Breast epithelium (tissue), 4 donors: ENCODE measurements at regions not wholly inside any gene's neighbourhood (a gene's known extent, or its start where the extent isn't known, plus 50 kb on each side); places are given as distances from the start of the nearest gene placed in this dataset.

Experiments used
- DNase-seq, 2 donors: peaks; one replicate each; pipeline ENCODE4 v3.0.0-alpha.2; 2019; ENCODE audit warnings: low spot score in 2 of 2
- H3K27ac ChIP-seq, 2 donors: fragments of 200-600 bp; sonication (generic) in 1 of 2; one replicate each; pipeline ENCODE4 v1.5.1; 2016 to 2019; ENCODE audit warnings: mild to moderate bottlenecking in 1 of 2
- H3K27me3 ChIP-seq, 2 donors: fragments of 200-600 bp; sonication (generic) in 1 of 2; one replicate each; pipeline versions ENCODE4 v1.5.1 to v1.6.0; 2017 to 2019; ENCODE audit warnings: control low read depth in 1 of 2, mild to moderate bottlenecking in 1 of 2
- H3K36me3 ChIP-seq: fragments of 200-600 bp; one replicate; pipeline ENCODE4 v1.5.1; 2019
- H3K4me1 ChIP-seq, 2 donors: fragments of 200-600 bp; sonication (generic); one replicate each; pipeline ENCODE4 v1.5.1; 2016 to 2019; ENCODE audit warnings: control low read depth in 1 of 2
- H3K4me3 ChIP-seq, 3 donors: fragments of 200-600 bp; sonication (generic); 1 replicate in 2 of 3; 2 replicates in 1 of 3; pipeline ENCODE4 v1.5.1; 2016 to 2019; ENCODE audit warnings: mild to moderate bottlenecking in 3 of 3, moderate library complexity in 2 of 3
- H3K9me3 ChIP-seq, 2 donors: fragments of 200-600 bp; sonication (generic) in 1 of 2; one replicate each; pipeline ENCODE4 v1.5.1; 2016 to 2019; ENCODE audit warnings: control low read depth in 1 of 2
- POLR2A ChIP-seq: fragments of 450-650 bp; IDR thresholded peaks from one replicate; pipeline ENCODE4 v1.6.1; 2016; ENCODE audit warnings: antibody characterized with exemption, mild to moderate bottlenecking, moderate library complexity
- POLR2AphosphoS5 ChIP-seq, 3 donors: sonication (generic); formaldehyde crosslinking; IDR thresholded peaks; one replicate each; pipeline ENCODE4 v1.6.1; 2017; ENCODE audit warnings: antibody characterized with exemption in 3 of 3
- intact Hi-C: fragments of 100-400 bp; cut with DNase I; formaldehyde crosslinking; loops from one replicate; pipeline ENCODE4 v1.15.1; 2023; ENCODE audit warnings: low total_unique reads
- TF ChIP-seq, protein P1 (sequence below), 3 donors: fragments of 450-650 bp; IDR thresholded peaks; one replicate each; pipeline ENCODE4 v1.5.1; 2016 to 2017; ENCODE audit warnings: antibody characterized with exemption in 3 of 3, mild to moderate bottlenecking in 3 of 3, moderate library complexity in 3 of 3

DNA sequence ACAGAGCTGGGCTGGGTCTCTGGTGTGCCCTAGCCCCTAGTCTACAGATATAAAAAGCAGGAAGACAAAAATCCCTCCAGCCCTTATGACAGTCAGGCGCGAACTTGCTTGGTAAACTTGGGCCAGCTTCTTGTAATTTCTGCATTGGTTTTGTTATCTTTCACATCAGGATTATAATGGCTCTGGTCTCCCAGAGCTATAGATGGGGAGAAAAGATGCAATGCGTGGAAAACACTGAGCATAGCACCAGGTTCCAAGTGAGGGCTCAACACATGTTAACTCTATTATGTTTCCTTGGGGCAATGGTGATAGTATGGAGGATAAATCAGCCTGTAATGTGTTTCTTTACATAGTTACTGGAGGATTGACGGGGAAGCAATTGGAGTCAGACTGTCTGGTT lies 246.8 kb upstream of the KCNG1 start:
- TF ChIP-seq, protein P1, sequence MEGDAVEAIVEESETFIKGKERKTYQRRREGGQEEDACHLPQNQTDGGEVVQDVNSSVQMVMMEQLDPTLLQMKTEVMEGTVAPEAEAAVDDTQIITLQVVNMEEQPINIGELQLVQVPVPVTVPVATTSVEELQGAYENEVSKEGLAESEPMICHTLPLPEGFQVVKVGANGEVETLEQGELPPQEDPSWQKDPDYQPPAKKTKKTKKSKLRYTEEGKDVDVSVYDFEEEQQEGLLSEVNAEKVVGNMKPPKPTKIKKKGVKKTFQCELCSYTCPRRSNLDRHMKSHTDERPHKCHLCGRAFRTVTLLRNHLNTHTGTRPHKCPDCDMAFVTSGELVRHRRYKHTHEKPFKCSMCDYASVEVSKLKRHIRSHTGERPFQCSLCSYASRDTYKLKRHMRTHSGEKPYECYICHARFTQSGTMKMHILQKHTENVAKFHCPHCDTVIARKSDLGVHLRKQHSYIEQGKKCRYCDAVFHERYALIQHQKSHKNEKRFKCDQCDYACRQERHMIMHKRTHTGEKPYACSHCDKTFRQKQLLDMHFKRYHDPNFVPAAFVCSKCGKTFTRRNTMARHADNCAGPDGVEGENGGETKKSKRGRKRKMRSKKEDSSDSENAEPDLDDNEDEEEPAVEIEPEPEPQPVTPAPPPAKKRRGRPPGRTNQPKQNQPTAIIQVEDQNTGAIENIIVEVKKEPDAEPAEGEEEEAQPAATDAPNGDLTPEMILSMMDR (IDR thresholded peaks at IDR 0.05) = no peak
- no peak for TF ChIP-seq POLR2A
- TF ChIP-seq POLR2AphosphoS5 (IDR thresholded peaks at IDR 0.05) = no peak
- H3K36me3 ChIP-seq = no peaks in the 10 kb centered on the region
- H3K9me3 ChIP-seq = peaks cover 0 to 9% of the 10 kb centered on the region in 2 donors
- H3K27me3 ChIP-seq = peaks cover 0 to under 1% of the 10 kb centered on the region in 2 donors
- intact Hi-C loops = no loop called here
- DNase-seq = no peak
- no peak overlapping the region for H3K4me3 ChIP-seq
- no peaks in the 10 kb centered on the region for H3K4me1 ChIP-seq
- no peak overlapping the region for H3K27ac ChIP-seq

- H3K27me3 ChIP-seq = no peaks in the 10 kb centered on the region
- TF ChIP-seq, protein P1 (IDR thresholded peaks at IDR 0.05) = no peak
- no peak for TF ChIP-seq POLR2A
- TF ChIP-seq POLR2AphosphoS5 (IDR thresholded peaks at IDR 0.05) = no peak
- intact Hi-C loops = no loop called here
- H3K27ac ChIP-seq = no peak overlapping the region
- DNase-seq = no peak
- H3K9me3 ChIP-seq = peaks cover 0 to 9% of the 10 kb centered on the region in 2 donors
- no peak overlapping the region for H3K4me3 ChIP-seq
- H3K36me3 ChIP-seq = no peaks in the 10 kb centered on the region
- H3K4me1 ChIP-seq = no peaks in the 10 kb centered on the region
These were observed 244.8 kb upstream of the KCNG1 start for GRCh38 chr20:51267679-51268078.

DNA sequence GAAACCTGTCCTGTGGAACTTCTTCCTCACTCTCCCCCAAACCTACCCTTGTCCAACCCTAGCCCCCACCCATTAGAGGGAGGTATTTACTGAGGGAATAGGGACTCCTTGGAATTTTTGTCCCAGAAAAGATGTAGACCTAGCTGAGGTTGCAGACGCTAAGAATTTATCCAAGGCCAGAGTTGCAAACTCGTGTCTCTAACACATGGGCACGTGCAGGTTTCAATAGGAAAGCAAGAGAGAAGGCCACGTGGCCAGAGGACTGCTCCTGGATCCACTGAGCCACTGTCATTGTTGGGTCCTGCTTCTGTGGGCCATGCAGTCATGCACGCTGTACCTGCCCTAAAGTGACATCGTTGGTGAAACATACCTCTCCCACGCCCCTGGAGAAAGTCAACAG lies 243.4 kb upstream of the KCNG1 start:
- H3K27ac ChIP-seq = no peak overlapping the region
- H3K36me3 ChIP-seq = no peaks in the 10 kb centered on the region
- H3K9me3 ChIP-seq = peaks cover 0 to 9% of the 10 kb centered on the region in 2 donors
- DNase-seq = no peak
- H3K27me3 ChIP-seq = no peaks in the 10 kb centered on the region
- TF ChIP-seq, protein P1 (IDR thresholded peaks at IDR 0.05) = no peak
- no peak for TF ChIP-seq POLR2AphosphoS5 (IDR thresholded peaks at IDR 0.05)
- no peak for TF ChIP-seq POLR2A
- intact Hi-C loops = no loop called here
- H3K4me1 ChIP-seq = no peaks in the 10 kb centered on the region
- no peak overlapping the region for H3K4me3 ChIP-seq

GRCh38 chr20:51265361-51265760 lies 242.5 kb upstream of the KCNG1 start:
- Histone ChIP-seq H3K27ac (no peak overlapping the region), H3K27me3 (no peaks in the 10 kb centered on the region), H3K4me3 (no peak overlapping the region), H3K9me3 (peaks cover 0 to 3% of the 10 kb centered on the region in 2 donors), H3K4me1 (no peaks in the 10 kb centered on the region), H3K36me3 (no peaks in the 10 kb centered on the region)
- no peak for DNase-seq
- TF ChIP-seq, protein P1 (IDR thresholded peaks at IDR 0.05) = no peak
- no peak for TF ChIP-seq POLR2A
- intact Hi-C loops = no loop called here

DNA sequence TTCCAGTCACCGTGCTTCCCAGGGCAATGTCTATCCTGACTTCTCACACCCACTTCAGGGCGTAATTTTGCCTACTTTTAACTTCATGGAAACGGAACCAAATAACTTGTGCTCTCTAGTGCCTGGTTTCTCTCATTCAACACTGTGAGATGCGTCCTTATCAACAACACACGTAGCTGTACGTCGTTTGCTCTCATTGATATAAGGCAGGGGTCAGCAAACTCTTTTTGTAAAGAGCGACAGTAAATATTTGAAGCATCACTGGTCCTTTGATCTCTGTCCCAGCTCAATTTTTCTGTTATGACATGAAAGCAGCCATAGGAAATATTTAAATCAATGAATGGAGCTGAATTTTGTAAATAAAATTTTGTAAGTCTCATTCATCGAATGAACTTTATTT lies 239.3 kb upstream of the KCNG1 start:
- Histone ChIP-seq H3K9me3 (no peaks in the 10 kb centered on the region), H3K27ac (no peak overlapping the region), H3K4me1 (no peaks in the 10 kb centered on the region), H3K27me3 (no peaks in the 10 kb centered on the region), H3K4me3 (no peak overlapping the region), H3K36me3 (no peaks in the 10 kb centered on the region)
- no peak for DNase-seq
- intact Hi-C loops = no loop called here
- TF ChIP-seq POLR2A (no peak), POLR2AphosphoS5 (IDR thresholded peaks at IDR 0.05) (no peak)
- TF ChIP-seq, protein P1 (IDR thresholded peaks at IDR 0.05) = no peak
